IPS-15b (cell line): ENCODE measurements at regions not wholly inside any gene's neighbourhood (a gene's known extent, or its start where the extent isn't known, plus 50 kb on each side); places are given as distances from the start of the nearest gene placed in this dataset.

ENCODE experiments used
- H3K27me3 ChIP-seq: one replicate; pipeline ENCODE4 v1.6.1; 2013; ENCODE audit warnings: low read length; ENCODE audit not compliant: control insufficient read depth, insufficient read depth
- H3K36me3 ChIP-seq: one replicate; pipeline ENCODE4 v1.6.1; 2013; ENCODE audit warnings: low read length; ENCODE audit not compliant: control insufficient read depth, insufficient read depth
- H3K4me1 ChIP-seq: one replicate; pipeline ENCODE4 v1.6.1; 2013; ENCODE audit warnings: mild to moderate bottlenecking, low read length; ENCODE audit not compliant: control insufficient read depth, insufficient read depth
- H3K4me3 ChIP-seq: one replicate; pipeline ENCODE4 v1.5.1; 2013; ENCODE audit warnings: low read depth, low read length
- H3K9ac ChIP-seq: one replicate; pipeline ENCODE4 v1.6.1; 2013; ENCODE audit warnings: low read depth, mild to moderate bottlenecking, low read length
- H3K9me3 ChIP-seq: one replicate; pipeline ENCODE4 v1.6.1; 2013; ENCODE audit warnings: mild to moderate bottlenecking, low read length; ENCODE audit not compliant: control insufficient read depth, insufficient read depth

DNA sequence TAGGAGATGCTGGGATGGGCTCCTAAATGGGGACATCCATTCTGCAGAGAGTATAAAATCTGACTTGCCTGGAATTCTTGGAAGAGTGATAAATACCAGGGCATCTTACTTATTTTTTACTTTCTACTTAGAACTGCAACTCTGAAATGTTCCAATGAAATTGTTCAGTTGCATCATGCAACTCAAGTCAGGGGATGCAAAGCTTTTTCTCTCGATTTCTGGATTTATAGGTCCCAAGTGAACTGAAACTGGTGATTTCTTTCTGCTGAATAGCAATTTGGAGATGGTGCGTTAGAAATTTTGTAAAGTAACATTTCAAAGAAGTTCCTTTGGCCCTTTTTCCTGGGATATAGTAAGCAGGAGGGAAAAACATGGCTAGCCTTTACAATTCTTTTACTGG is 238.4 kb upstream of the CD180 start:
- Histone ChIP-seq H3K27me3 (no peaks in the 10 kb centered on the region), H3K9ac (no peak overlapping the region), H3K4me1 (no peaks in the 10 kb centered on the region), H3K36me3 (no peaks in the 10 kb centered on the region), H3K9me3 (no peaks in the 10 kb centered on the region), H3K4me3 (no peak overlapping the region)

- Histone ChIP-seq H3K27me3 (no peaks in the 10 kb centered on the region), H3K9ac (no peak overlapping the region), H3K9me3 (no peaks in the 10 kb centered on the region), H3K4me1 (no peaks in the 10 kb centered on the region), H3K4me3 (no peak overlapping the region), H3K36me3 (no peaks in the 10 kb centered on the region)
These were observed 237.9 kb upstream of the CD180 start for GRCh38 chr5:67434466-67434865.

GRCh38 chr5:67432606-67433005 is 236.0 kb upstream of the CD180 start:
- H3K4me3 ChIP-seq, result no peak overlapping the region
- H3K9me3 ChIP-seq, result no peaks in the 10 kb centered on the region
- H3K9ac ChIP-seq, result no peak overlapping the region
- no peaks in the 10 kb centered on the region for H3K27me3 ChIP-seq
- H3K36me3 ChIP-seq, result no peaks in the 10 kb centered on the region
- H3K4me1 ChIP-seq, result no peaks in the 10 kb centered on the region

- no peak overlapping the region for H3K9ac ChIP-seq
- H3K4me1 ChIP-seq, result no peaks in the 10 kb centered on the region
- H3K27me3 ChIP-seq, result no peaks in the 10 kb centered on the region
These were observed 234.6 kb upstream of the CD180 start for GRCh38 chr5:67431191-67431590.

GRCh38 chr5:67427850-67428298 is 231.3 kb upstream of the CD180 start:
- H3K4me3 ChIP-seq, result no peak overlapping the region
- no peaks in the 10 kb centered on the region for H3K4me1 ChIP-seq
- no peaks in the 10 kb centered on the region for H3K27me3 ChIP-seq
- no peaks in the 10 kb centered on the region for H3K36me3 ChIP-seq
- H3K9ac ChIP-seq, result no peak overlapping the region
- no peaks in the 10 kb centered on the region for H3K9me3 ChIP-seq

More at GRCh38 chr5:67431191-67431590, 234.6 kb upstream of the CD180 start:
- Histone ChIP-seq H3K36me3 (no peaks in the 10 kb centered on the region), H3K9me3 (no peaks in the 10 kb centered on the region), H3K4me3 (no peak overlapping the region)

GRCh38 chr5:67426961-67427849 is 230.6 kb upstream of the CD180 start:
- Histone ChIP-seq H3K36me3 (no peaks in the 10 kb centered on the region), H3K4me3 (no peak overlapping the region)

DNA sequence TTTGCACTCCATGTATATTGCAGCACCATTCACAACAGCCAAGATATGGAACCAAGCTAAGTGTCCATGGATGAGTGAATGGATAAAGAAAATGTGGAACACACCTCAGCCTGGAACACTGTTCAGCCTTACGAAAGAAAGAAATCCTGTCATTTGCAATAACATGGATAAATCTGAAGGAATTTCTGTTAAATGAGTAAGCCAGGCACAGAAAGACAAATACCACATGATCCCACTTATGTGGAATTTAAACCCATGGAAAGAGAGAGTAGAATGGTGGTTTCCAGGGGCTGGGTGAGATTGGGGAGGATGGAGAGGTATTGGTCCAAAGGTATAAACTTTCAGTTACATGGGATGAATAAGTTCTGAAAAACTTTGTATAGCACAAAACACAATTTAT is 228.9 kb upstream of the CD180 start:
- H3K4me3 ChIP-seq, result no peak overlapping the region
- no peaks in the 10 kb centered on the region for H3K36me3 ChIP-seq
- no peak overlapping the region for H3K9ac ChIP-seq
- no peaks in the 10 kb centered on the region for H3K27me3 ChIP-seq
- H3K9me3 ChIP-seq, result no peaks in the 10 kb centered on the region
- no peaks in the 10 kb centered on the region for H3K4me1 ChIP-seq

More at GRCh38 chr5:67426961-67427849, 230.6 kb upstream of the CD180 start:
- Histone ChIP-seq H3K9me3 (no peaks in the 10 kb centered on the region), H3K9ac (no peak overlapping the region), H3K27me3 (no peaks in the 10 kb centered on the region), H3K4me1 (no peaks in the 10 kb centered on the region)

- Histone ChIP-seq H3K27me3 (peaks cover 10% of the 10 kb centered on the region), H3K4me3 (no peak overlapping the region), H3K4me1 (peaks cover 7% of the 10 kb centered on the region), H3K9ac (no peak overlapping the region), H3K36me3 (no peaks in the 10 kb centered on the region), H3K9me3 (no peaks in the 10 kb centered on the region)
These were observed 221.2 kb upstream of the CD180 start for GRCh38 chr5:67417839-67418238.

GRCh38 chr5:67416986-67417385 is 220.4 kb upstream of the CD180 start:
- no peak overlapping the region for H3K9ac ChIP-seq
- H3K27me3 ChIP-seq, result peaks cover 10% of the 10 kb centered on the region
- H3K4me1 ChIP-seq, result peaks cover 7% of the 10 kb centered on the region
- no peaks in the 10 kb centered on the region for H3K36me3 ChIP-seq
- no peaks in the 10 kb centered on the region for H3K9me3 ChIP-seq
- no peak overlapping the region for H3K4me3 ChIP-seq

GRCh38 chr5:67416133-67416937 is 219.7 kb upstream of the CD180 start:
- Histone ChIP-seq H3K36me3 (no peaks in the 10 kb centered on the region), H3K27me3 (peaks cover 10% of the 10 kb centered on the region), H3K9me3 (no peaks in the 10 kb centered on the region), H3K4me3 (no peak overlapping the region), H3K9ac (no peak overlapping the region), H3K4me1 (peaks cover 7% of the 10 kb centered on the region)

GRCh38 chr5:67414712-67415111 is 218.1 kb upstream of the CD180 start:
- Histone ChIP-seq H3K9ac (no peak overlapping the region), H3K9me3 (no peaks in the 10 kb centered on the region), H3K27me3 (peaks cover 10% of the 10 kb centered on the region), H3K4me3 (no peak overlapping the region), H3K36me3 (no peaks in the 10 kb centered on the region), H3K4me1 (peaks cover 7% of the 10 kb centered on the region)
